Right lung (tissue), 2 donors: ENCODE measurements at regions not wholly inside any gene's neighbourhood (a gene's known extent, or its start where the extent isn't known, plus 50 kb on each side); places are given as distances from the start of the nearest gene placed in this dataset.
"Not testable (repeated sequence)": the region's sequence is repeated elsewhere in the genome, so short reads cannot be mapped to it uniquely, and the experiment has no call there.

Experiments used
- DNase-seq, 2 donors: peaks; one replicate each; pipeline ENCODE4 v3.0.0-alpha.2; 2013

- no peak for DNase-seq
Observed at GRCh38 chr15:62503451-62503850, 338.4 kb upstream of the C2CD4B start.

- no peak for DNase-seq
Observed at GRCh38 chr15:62505762-62506161, 340.7 kb upstream of the C2CD4B start.

GRCh38 chr15:62506217-62506805 lies 341.2 kb upstream of the C2CD4B start:
- no peak for DNase-seq

- no peak for DNase-seq
Observed at GRCh38 chr15:62509395-62509958, 344.4 kb upstream of the C2CD4B start.

- peak; percentile 39 to 40 for DNase-seq
Observed at GRCh38 chr15:62510791-62511190, 345.7 kb upstream of the C2CD4B start.

- DNase-seq = no peak
Observed at GRCh38 chr15:62512904-62513303, 347.8 kb upstream of the C2CD4B start.

GRCh38 chr15:62513893-62514292 lies 348.8 kb upstream of the C2CD4B start:
- no peak for DNase-seq

GRCh38 chr15:62515696-62516395 lies 350.8 kb upstream of the C2CD4B start:
- no peak for DNase-seq

- DNase-seq = no peak
Observed at GRCh38 chr15:62517541-62517940, 352.5 kb upstream of the C2CD4B start.

- DNase-seq = not testable (repeated sequence)
Observed at GRCh38 chr15:62518666-62519065, 353.6 kb upstream of the C2CD4B start.

GRCh38 chr15:62519900-62520299 lies 354.8 kb upstream of the C2CD4B start:
- DNase-seq = no peak

GRCh38 chr15:62520887-62521286 lies 355.8 kb upstream of the C2CD4B start:
- DNase-seq = no peak

- DNase-seq = no peak
Observed at GRCh38 chr15:62521396-62521795, 356.3 kb upstream of the C2CD4B start.

- DNase-seq = no peak
Observed at GRCh38 chr15:62524848-62525247, 359.8 kb upstream of the C2CD4B start.

GRCh38 chr15:62527387-62527786 lies 362.3 kb upstream of the C2CD4B start:
- no peak for DNase-seq

- DNase-seq = no peak
Observed at GRCh38 chr15:62528505-62528904, 363.4 kb upstream of the C2CD4B start.

- no peak for DNase-seq
Observed at GRCh38 chr15:62532367-62532766, 367.3 kb upstream of the C2CD4B start.

- no peak for DNase-seq
Observed at GRCh38 chr15:62533687-62534086, 368.6 kb upstream of the C2CD4B start.

- no peak for DNase-seq
Observed at GRCh38 chr15:62534996-62535395, 369.9 kb upstream of the C2CD4B start.

- DNase-seq = no peak
Observed at GRCh38 chr15:62539236-62539635, 374.2 kb upstream of the C2CD4B start.

- DNase-seq = no peak
Observed at GRCh38 chr15:62541250-62541649, 376.2 kb upstream of the C2CD4B start.

GRCh38 chr15:62541846-62542245 lies 376.8 kb upstream of the C2CD4B start:
- DNase-seq = no peak

GRCh38 chr15:62544446-62544845 lies 379.4 kb upstream of the C2CD4B start:
- no peak for DNase-seq
